K562 (cell line): ENCODE measurements at regions not wholly inside any gene's neighbourhood (a gene's known extent, or its start where the extent isn't known, plus 50 kb on each side); places are given as distances from the start of the nearest gene placed in this dataset.

Experiments
- ATAC-seq: fragments of 200-7000 bp; cut with Tn5 transposase; 3 replicates; pipeline ENCODE4 v1.9.1; 2020; ENCODE audit warnings: moderate library complexity
- BruUV-seq: library from RNA; stranded (reverse); fragments of 400-500 nt; replicated peaks from 2 replicates; lab custom pipeline; 2021; lab: Mats Ljungman, UMichigan
- CTCF ChIA-PET: fragments of 300-600 bp; formaldehyde crosslinking; extraction: SDS; loops from one replicate; lab custom pipeline; 2021; ENCODE audit warnings: low intra/inter-chr PET ratio; lab: Yijun Ruan, JAX
- POLR2A ChIA-PET: fragments of 300-600, 350-650 bp; sonication (Branson Sonifier 250); formaldehyde crosslinking; extraction: SDS; loops from one replicate; lab custom pipeline; 2021; ENCODE audit warnings: antibody characterized with exemption, inconsistent platforms; lab: Yijun Ruan, JAX
- DNase-seq, 4 experiments: peaks; one replicate each; pipeline versions ENCODE4 v3.0.0 to v3.0.0-alpha.2; 2011 to 2018; ENCODE audit warnings: low spot score in 3 of 4, mixed read lengths in 3 of 4; ENCODE audit errors: extremely low read depth in 1 of 4
- FAIRE-seq: peaks from 2 replicates; lab custom pipeline; 2011; peaks lifted over from hg19 to GRCh38; lab: Jason Lieb, UNC
- H2AFZ ChIP-seq: 2 replicates; pipeline ENCODE4 v1.6.0; 2011; ENCODE audit warnings: low read depth, low read length, control low read depth, inconsistent platforms
- H3K27ac ChIP-seq: fragments of 200-600 bp; 3 replicates; pipeline ENCODE4 v1.8.0; 2011; ENCODE audit warnings: low read depth, mild to moderate bottlenecking, control low read depth, inconsistent platforms, low read length, moderate library complexity, mixed read lengths; ENCODE audit errors: extremely low read depth
- H3K27me3 ChIP-seq, 2 experiments: fragments of 300-600 bp in 1 of 2; 2 replicates in 1 of 2; 3 replicates in 1 of 2; pipeline versions ENCODE4 v1.6.0 to v1.8.0; 2011; ENCODE audit warnings: inconsistent platforms in 2 of 2, low read length in 2 of 2, mild to moderate bottlenecking in 1 of 2, mixed read lengths in 1 of 2, moderate library complexity in 1 of 2; ENCODE audit not compliant: control insufficient read depth in 2 of 2, insufficient read depth in 2 of 2
- H3K36me3 ChIP-seq: fragments of 300-600 bp; 3 replicates; pipeline ENCODE4 v1.8.0; 2011; ENCODE audit warnings: mild to moderate bottlenecking, low read length, inconsistent platforms; ENCODE audit not compliant: control insufficient read depth, insufficient read depth
- H3K4me1 ChIP-seq, 2 experiments: fragments of 200-600 bp in 1 of 2; replicated peaks in 1 of 2; 2 replicates in 1 of 2; 3 replicates in 1 of 2; pipeline versions ENCODE4 v1.5.1 to v1.8.0; 2011; ENCODE audit warnings: inconsistent platforms in 2 of 2, low read length in 2 of 2, mild to moderate bottlenecking in 1 of 2, mixed read lengths in 1 of 2, moderate library complexity in 1 of 2; ENCODE audit not compliant: control insufficient read depth in 2 of 2, insufficient read depth in 2 of 2
- H3K4me2 ChIP-seq: 2 replicates; pipeline ENCODE4 v1.6.1; 2011; ENCODE audit warnings: low read length, control low read depth, inconsistent platforms, mixed read lengths; ENCODE audit not compliant: insufficient read depth
- H3K4me3 ChIP-seq: fragments of 200-600 bp; sonication (generic), shearing (Covaris generic); 2 replicates; pipeline ENCODE4 v1.5.1; 2016; ENCODE audit warnings: control low read depth, inconsistent platforms
- H3K79me2 ChIP-seq: fragments of 200-600 bp; 3 replicates; pipeline ENCODE4 v1.8.0; 2011; ENCODE audit warnings: low read length, inconsistent platforms; ENCODE audit not compliant: control insufficient read depth, insufficient read depth
- H3K9ac ChIP-seq, 2 experiments: 2 replicates each; pipeline versions ENCODE4 v1.6.0 to v1.6.1; 2011; ENCODE audit warnings: low read depth in 2 of 2, low read length in 2 of 2, control low read depth in 1 of 2, inconsistent platforms in 1 of 2, mild to moderate bottlenecking in 1 of 2, mixed read lengths in 1 of 2; ENCODE audit not compliant: insufficient read depth in 1 of 2
- H3K9me1 ChIP-seq: one replicate; pipeline ENCODE4 v1.6.0; 2011; ENCODE audit warnings: inconsistent platforms, mild to moderate bottlenecking, low read length, moderate library complexity; ENCODE audit not compliant: control insufficient read depth, insufficient read depth
- H3K9me3 ChIP-seq: replicated peaks from 2 replicates; pipeline ENCODE4 v1.5.1; 2011; ENCODE audit warnings: low read depth, low read length, inconsistent platforms; ENCODE audit not compliant: control insufficient read depth, insufficient read depth
- H4K20me1 ChIP-seq: replicated peaks from 2 replicates; pipeline ENCODE4 v1.6.1; 2011; ENCODE audit warnings: low read length, inconsistent platforms, mixed read lengths; ENCODE audit not compliant: control insufficient read depth, insufficient read depth
- CEBPB ChIP-seq: fragments of 450-650 bp; IDR thresholded peaks from 2 replicates; pipeline ENCODE4 v1.6.1; 2016; ENCODE audit warnings: missing genetic modification characterization, missing compliant biosample characterization
- ETV1 ChIP-seq: fragments of 450-650 bp; conservative IDR thresholded peaks from 2 replicates; pipeline ENCODE4 v1.6.1; 2016; ENCODE audit warnings: missing genetic modification characterization, control low read depth, low read depth, missing compliant biosample characterization
- FOXA3 ChIP-seq, 2 experiments: fragments of 450-650 bp in 1 of 2; sonication (generic) in 1 of 2; formaldehyde crosslinking; IDR thresholded peaks in 1 of 2; conservative IDR thresholded peaks in 1 of 2; 2 replicates each; pipeline versions ENCODE4 v1.4.0 to v1.8.0; 2020 to 2022; ENCODE audit warnings: mild to moderate bottlenecking in 2 of 2, missing genetic modification reagents in 1 of 2
- HMBOX1 ChIP-seq: sonication (generic); IDR thresholded peaks from 2 replicates; pipeline ENCODE4 v1.6.1; 2016
- KDM4B ChIP-seq, 2 experiments: fragments of 450-650 bp in 1 of 2; sonication (generic) in 1 of 2; IDR thresholded peaks; 2 replicates each; pipeline ENCODE4 v1.6.1; 2016 to 2017; ENCODE audit warnings: borderline replicate concordance in 2 of 2, antibody characterized with exemption in 1 of 2, low read depth in 1 of 2, mild to moderate bottlenecking in 1 of 2
- KDM5B ChIP-seq: fragments of 200-600 bp; sonication (generic); IDR thresholded peaks from 2 replicates; pipeline ENCODE4 v1.6.1; 2012; ENCODE audit warnings: low read depth, mild to moderate bottlenecking, moderate library complexity, low read length, control low read depth, inconsistent platforms; ENCODE audit not compliant: insufficient replicate concordance
- MTA1 ChIP-seq: fragments of 450-650 bp; IDR thresholded peaks from 2 replicates; pipeline ENCODE4 v1.6.1; 2017; ENCODE audit warnings: borderline replicate concordance
- NR2C1 ChIP-seq, 2 experiments: fragments of 450-650 bp; IDR thresholded peaks; 2 replicates each; pipeline ENCODE4 v1.6.1; 2017; ENCODE audit warnings: mild to moderate bottlenecking in 2 of 2, antibody characterized with exemption in 1 of 2, inconsistent platforms in 1 of 2, missing compliant biosample characterization in 1 of 2, missing genetic modification characterization in 1 of 2
- PRDM10 ChIP-seq: fragments of 450-650 bp; IDR thresholded peaks from 2 replicates; pipeline ENCODE4 v1.6.1; 2018; ENCODE audit not compliant: partially characterized antibody
- SMARCC2 ChIP-seq: fragments of 450-650 bp; IDR thresholded peaks from 2 replicates; pipeline ENCODE4 v1.6.1; 2017; ENCODE audit warnings: antibody characterized with exemption, moderate library complexity, mild to moderate bottlenecking, low read depth
- VEZF1 ChIP-seq: fragments of 200-800 bp; sonication (Bioruptor generic); IDR thresholded peaks from 2 replicates; pipeline ENCODE4 v1.6.1; 2017; ENCODE audit warnings: missing genetic modification characterization, missing compliant biosample characterization
- ZBTB17 ChIP-seq: fragments of 450-650 bp; formaldehyde crosslinking; IDR thresholded peaks from 2 replicates; pipeline ENCODE4 v1.4.0; 2020; ENCODE audit warnings: mild to moderate bottlenecking
- ZNF384 ChIP-seq: IDR thresholded peaks from 2 replicates; pipeline ENCODE4 v1.6.1; 2012; ENCODE audit warnings: low read depth, low read length, improper control_type of control experiment
- ZNF511 ChIP-seq: sonication (generic); formaldehyde crosslinking; IDR thresholded peaks from 2 replicates; pipeline ENCODE4 v1.8.0; 2022; ENCODE audit warnings: mild to moderate bottlenecking, missing genetic modification reagents
- WGBS: fragments of 100-300 bp; shearing (Covaris generic); methylation state at CpG from one replicate; pipeline ENCODE4 v1.1.6; 2016; ENCODE audit warnings: low coverage, mixed read lengths; ENCODE audit not compliant: insufficient coverage; ENCODE audit errors: missing lambda C conversion rate; 5-methylcytosine and 5-hydroxymethylcytosine counted together
- in situ Hi-C: fragments of 300-500 bp; cut with MboI; formaldehyde crosslinking; loops from 4 replicates; pipeline ENCODE4 v1.15.0; 2018; ENCODE audit warnings: inconsistent platforms, mixed read lengths
- intact Hi-C: fragments of 100-400 bp; cut with micrococcal nuclease; formaldehyde crosslinking; loops from 2 replicates; pipeline ENCODE4 v1.14.2; 2022

- TF ChIP-seq HMBOX1 (no peak), FOXA3 (CRISPR knock-in tag; conservative IDR thresholded peaks at IDR 0.05 in 1 of 2, IDR thresholded peaks at IDR 0.05 in 1 of 2) (no peak), ZNF511 (CRISPR knock-in tag) (no peak), NR2C1 (IDR thresholded peaks at IDR 0.05) (no peak), NR2C1 (tag; IDR thresholded peaks at IDR 0.05) (no peak)
- TF ChIP-seq, all 486 proteins: peak for 4
Observed at GRCh38 chr16:55941552-55941951, 66.4 kb upstream of the CES5A start (continued).

- no peak overlapping the region for H3K27ac ChIP-seq
- no peak overlapping the region for H3K4me2 ChIP-seq
- H2AFZ ChIP-seq: no peak overlapping the region
- H3K4me3 ChIP-seq: no peak overlapping the region
- in situ Hi-C loops (no loop called here), intact Hi-C loops (no loop called here)
- no peaks in the 10 kb centered on the region for H3K36me3 ChIP-seq
- ATAC-seq (no peak), FAIRE-seq (no peak), DNase-seq (no peak)
- WGBS: 7% methylated on average over 1 of the region's 1 CpG
- ChIA-PET POLR2A (interaction anchor here (0.7 kb wide), 1 partner anchor 63 kb away, joined by 3 read pairs; no protein-coding TSS in a partner anchor), CTCF (no interaction called here)
- no peaks in the 10 kb centered on the region for H3K27me3 ChIP-seq
- no peaks in the 10 kb centered on the region for H4K20me1 ChIP-seq
- H3K9me3 ChIP-seq: no peaks in the 10 kb centered on the region
- no peaks in the 10 kb centered on the region for H3K4me1 ChIP-seq
- H3K79me2 ChIP-seq: no peaks in the 10 kb centered on the region
- H3K9ac ChIP-seq: no peak overlapping the region
- H3K9me1 ChIP-seq: no peaks in the 10 kb centered on the region
- BruUV-seq: no TSS peak
- no peak for TF ChIP-seq ZBTB17 (CRISPR knock-in tag)
- no peak for TF ChIP-seq VEZF1 (CRISPR knock-in tag)
- no peak for TF ChIP-seq CEBPB (tag)
- no peak for TF ChIP-seq PRDM10
- no peak for TF ChIP-seq KDM5B
- TF ChIP-seq KDM4B (IDR thresholded peaks at IDR 0.05; ENCODE audit: borderline replicate concordance in 2 of 2, low read depth in 1 of 2): no peak
- TF ChIP-seq SMARCC2: no peak
- TF ChIP-seq ETV1 (tag): no peak
- no peak for TF ChIP-seq ZNF384
- TF ChIP-seq MTA1: no peak
Observed at GRCh38 chr16:55938126-55938525, 63.0 kb upstream of the CES5A start.
